GM10248 (cell line): ENCODE measurements at regions not wholly inside any gene's neighbourhood (a gene's known extent, or its start where the extent isn't known, plus 50 kb on each side); places are given as distances from the start of the nearest gene placed in this dataset.

ENCODE experiments used
- CTCF ChIA-PET: fragments of 300-600 bp; sonication (Branson Sonifier 250); formaldehyde crosslinking; extraction: SDS; loops from one replicate; lab custom pipeline; 2021; ENCODE audit warnings: antibody characterized with exemption; lab: Yijun Ruan, JAX
- POLR2A ChIA-PET: fragments of 350-650 bp; sonication (Branson Sonifier 250); formaldehyde crosslinking; extraction: SDS; loops from one replicate; lab custom pipeline; 2020; ENCODE audit warnings: antibody characterized with exemption; lab: Yijun Ruan, JAX
- DNase-seq: peaks from one replicate; pipeline ENCODE4 v3.0.0; 2012; ENCODE audit errors: extremely low spot score
- TF ChIP-seq, protein P1 (sequence below): IDR thresholded peaks from 2 replicates; pipeline ENCODE4 v1.5.1; 2012; ENCODE audit warnings: mild to moderate bottlenecking, low read depth; ENCODE audit errors: extremely low read depth, missing control alignments, control extremely low read depth

GRCh38 chr2:74763962-74764428 is 69.9 kb upstream of the HK2 start:
- no peak for DNase-seq
- ChIA-PET CTCF (interaction anchor here (1.2 to 1.6 kb wide), 2 partner anchors 55 to 71 kb away, joined by 3 read pairs; no protein-coding TSS in a partner anchor), POLR2A (no interaction called here)
- TF ChIP-seq, protein P1, sequence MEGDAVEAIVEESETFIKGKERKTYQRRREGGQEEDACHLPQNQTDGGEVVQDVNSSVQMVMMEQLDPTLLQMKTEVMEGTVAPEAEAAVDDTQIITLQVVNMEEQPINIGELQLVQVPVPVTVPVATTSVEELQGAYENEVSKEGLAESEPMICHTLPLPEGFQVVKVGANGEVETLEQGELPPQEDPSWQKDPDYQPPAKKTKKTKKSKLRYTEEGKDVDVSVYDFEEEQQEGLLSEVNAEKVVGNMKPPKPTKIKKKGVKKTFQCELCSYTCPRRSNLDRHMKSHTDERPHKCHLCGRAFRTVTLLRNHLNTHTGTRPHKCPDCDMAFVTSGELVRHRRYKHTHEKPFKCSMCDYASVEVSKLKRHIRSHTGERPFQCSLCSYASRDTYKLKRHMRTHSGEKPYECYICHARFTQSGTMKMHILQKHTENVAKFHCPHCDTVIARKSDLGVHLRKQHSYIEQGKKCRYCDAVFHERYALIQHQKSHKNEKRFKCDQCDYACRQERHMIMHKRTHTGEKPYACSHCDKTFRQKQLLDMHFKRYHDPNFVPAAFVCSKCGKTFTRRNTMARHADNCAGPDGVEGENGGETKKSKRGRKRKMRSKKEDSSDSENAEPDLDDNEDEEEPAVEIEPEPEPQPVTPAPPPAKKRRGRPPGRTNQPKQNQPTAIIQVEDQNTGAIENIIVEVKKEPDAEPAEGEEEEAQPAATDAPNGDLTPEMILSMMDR = no peak

DNA sequence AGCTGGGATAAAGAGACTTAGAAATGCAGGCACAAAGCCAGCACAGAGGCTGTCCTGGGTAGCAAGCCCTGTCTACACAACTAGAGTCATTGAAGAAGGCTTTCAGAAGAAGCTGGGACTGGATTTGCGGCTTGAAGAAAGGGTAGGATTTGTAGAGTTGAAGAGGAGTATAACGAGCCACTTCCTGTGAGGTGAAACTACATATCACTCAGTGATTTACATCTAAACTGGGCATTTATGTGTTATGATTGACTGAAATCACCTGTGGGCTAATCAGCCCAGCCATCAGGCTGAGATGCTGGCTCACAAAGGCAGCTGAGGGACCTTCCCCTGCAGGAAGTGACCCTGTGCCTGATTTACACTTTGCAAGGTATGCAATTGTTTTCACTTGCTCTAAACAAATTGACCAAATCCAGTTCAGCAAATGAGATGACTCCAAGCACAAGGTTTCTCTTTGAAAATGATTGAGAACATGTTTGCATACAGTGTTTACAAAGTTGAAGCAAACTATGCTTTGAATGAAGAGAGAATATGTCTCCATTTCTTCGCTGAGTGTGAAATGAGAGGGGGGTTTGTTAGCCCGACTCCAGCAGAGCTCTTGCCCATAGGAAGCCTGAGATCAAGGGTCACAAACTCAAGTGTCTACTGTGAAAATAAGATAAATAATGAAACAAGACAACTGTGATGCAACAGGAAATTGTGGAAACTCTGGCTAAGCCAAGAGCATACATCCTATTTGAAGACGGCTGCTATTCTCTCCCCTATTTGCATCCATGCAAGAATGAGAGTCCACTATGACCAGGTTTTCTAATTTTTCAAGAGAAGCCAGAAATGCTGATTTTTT is 69.3 kb upstream of the HK2 start:
- ChIA-PET POLR2A (no interaction called here), CTCF (interaction anchor here (1.1 to 1.6 kb wide), 3 partner anchors 56 to 112 kb away, joined by 3 read pairs; no protein-coding TSS in a partner anchor)
- DNase-seq = no peak
- TF ChIP-seq, protein P1 = no peak

- POLR2A ChIA-PET = no interaction called here
- CTCF ChIA-PET = interaction anchor here (1.5 kb wide), 1 partner anchor 53 kb away, joined by 5 read pairs; no protein-coding TSS in a partner anchor
- TF ChIP-seq, protein P1 = no peak
- DNase-seq = no peak
Measured at GRCh38 chr2:74766780-74767179, 67.1 kb upstream of the HK2 start.

GRCh38 chr2:74767618-74768017 is 66.3 kb upstream of the HK2 start:
- TF ChIP-seq, protein P1 = no peak
- no peak for DNase-seq
- ChIA-PET CTCF (interaction anchor here (1.2 to 1.5 kb wide), 3 partner anchors 9 to 69 kb away, joined by 3 to 5 read pairs (median 3); no protein-coding TSS in a partner anchor), POLR2A (no interaction called here)

DNA sequence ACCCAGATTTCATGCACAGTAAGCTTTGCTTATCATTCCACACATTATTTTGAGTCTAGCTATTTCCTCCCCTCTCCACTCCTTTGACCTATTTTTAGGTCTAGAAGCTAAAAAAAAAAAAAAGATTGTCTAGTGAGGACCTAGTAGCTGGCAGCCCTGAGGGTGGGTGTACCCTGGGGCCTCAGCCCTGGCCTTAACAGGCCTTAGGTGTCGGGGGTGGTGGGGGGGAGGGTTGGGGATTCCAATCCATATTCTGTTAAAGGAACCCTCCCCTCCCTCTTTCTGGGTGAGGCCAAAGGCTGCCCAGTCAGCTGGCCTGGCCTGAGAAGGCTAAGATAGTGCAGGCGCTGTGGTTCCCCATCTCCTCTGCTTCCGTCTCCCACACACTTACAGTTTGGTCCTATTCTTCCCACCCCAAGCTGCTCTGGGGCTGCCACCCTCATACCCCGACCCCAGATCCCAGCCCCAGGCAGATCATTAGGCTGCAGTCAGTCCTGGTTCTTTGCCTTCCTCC is 65.5 kb upstream of the HK2 start:
- TF ChIP-seq, protein P1 = no peak
- ChIA-PET POLR2A (no interaction called here), CTCF (interaction anchor here (1.2 to 1.4 kb wide), 2 partner anchors 10 to 68 kb away, joined by 3 read pairs; no protein-coding TSS in a partner anchor)
- no peak for DNase-seq

- POLR2A ChIA-PET = no interaction called here
- CTCF ChIA-PET = interaction anchor here (1.5 kb wide), 1 partner anchor 29 kb away, joined by 3 read pairs; no protein-coding TSS in a partner anchor
- no peak for DNase-seq
- TF ChIP-seq, protein P1 = no peak
Measured at GRCh38 chr2:74772046-74772445, 61.9 kb upstream of the HK2 start.
